DMS79 (cell line): ENCODE measurements at regions not wholly inside any gene's neighbourhood (a gene's known extent, or its start where the extent isn't known, plus 50 kb on each side); places are given as distances from the start of the nearest gene placed in this dataset.

Experiments used
- DNase-seq: peaks from one replicate; lab custom pipeline; 2025; lab: John Stamatoyannopoulos, UW

GRCh38 chr2:108145557-108146326, 94.0 kb upstream of the SULT1C3 start:
- no peak for DNase-seq

- DNase-seq, result no peak
Measured at GRCh38 chr2:108148555-108148954, 91.2 kb upstream of the SULT1C3 start.

- no peak for DNase-seq
Measured at GRCh38 chr2:108154366-108155061, 85.3 kb upstream of the SULT1C3 start.

GRCh38 chr2:108161298-108161697, 78.5 kb upstream of the SULT1C3 start:
- no peak for DNase-seq

GRCh38 chr2:108164318-108164717, 75.5 kb upstream of the SULT1C3 start:
- DNase-seq, result no peak

GRCh38 chr2:108165729-108166128, 74.0 kb upstream of the SULT1C3 start:
- DNase-seq, result no peak

GRCh38 chr2:108167699-108168098, 72.1 kb upstream of the SULT1C3 start:
- no peak for DNase-seq

GRCh38 chr2:108169982-108170625, 69.7 kb upstream of the SULT1C3 start:
- no peak for DNase-seq

GRCh38 chr2:108171657-108172056, 68.1 kb upstream of the SULT1C3 start:
- DNase-seq, result no peak

GRCh38 chr2:108182489-108182888, 57.3 kb upstream of the SULT1C3 start:
- DNase-seq, result no peak

- no peak for DNase-seq
Measured at GRCh38 chr2:108184419-108184818, 55.3 kb upstream of the SULT1C3 start.

- no peak for DNase-seq
Measured at GRCh38 chr2:108189316-108189715, 50.5 kb upstream of the SULT1C3 start.
